HEK293 (cell line): ENCODE measurements at regions not wholly inside any gene's neighbourhood (a gene's known extent, or its start where the extent isn't known, plus 50 kb on each side); places are given as distances from the start of the nearest gene placed in this dataset.

Experiments
- CTCF ChIA-PET: fragments of 350-600 bp; formaldehyde crosslinking; extraction: SDS; loops from one replicate; lab custom pipeline; 2021; ENCODE audit warnings: antibody characterized with exemption; lab: Yijun Ruan, JAX
- POLR2A ChIA-PET: fragments of 300-600 bp; formaldehyde crosslinking; extraction: SDS; loops from one replicate; lab custom pipeline; 2020; ENCODE audit warnings: antibody characterized with exemption, inconsistent platforms; lab: Yijun Ruan, JAX
- H3K27ac ChIP-seq: fragments of 200-500 bp; sonication (Bioruptor generic); 2 replicates; pipeline ENCODE4 v1.5.1; 2014; ENCODE audit warnings: low read depth, low read length, control low read depth, inconsistent platforms; ENCODE audit errors: extremely low read depth
- H3K36me3 ChIP-seq, 2 experiments: fragments of 200-500 bp in 1 of 2; sonication (Bioruptor generic) in 1 of 2; 1 replicate in 1 of 2; 2 replicates in 1 of 2; pipeline ENCODE4 v1.5.1; 2014 to 2017; ENCODE audit warnings: inconsistent platforms in 2 of 2, low read length in 2 of 2; ENCODE audit not compliant: control insufficient read depth in 2 of 2, insufficient read depth in 1 of 2
- H3K4me1 ChIP-seq: fragments of 200-500 bp; sonication (Bioruptor generic); 2 replicates; pipeline ENCODE4 v1.5.1; 2014; ENCODE audit warnings: mild to moderate bottlenecking, low read length, inconsistent platforms; ENCODE audit not compliant: control insufficient read depth, insufficient read depth
- H3K4me3 ChIP-seq: 2 replicates; pipeline ENCODE4 v1.5.1; 2011; ENCODE audit warnings: low read depth, mild to moderate bottlenecking, control low read depth, low read length, moderate library complexity
- H3K9me3 ChIP-seq: fragments of 200-500 bp; sonication (Bioruptor generic); 2 replicates; pipeline ENCODE4 v1.5.1; 2014; ENCODE audit warnings: low read depth, low read length, inconsistent platforms; ENCODE audit not compliant: control insufficient read depth, insufficient read depth
- GLIS2 ChIP-seq: fragments of 450-650 bp; formaldehyde crosslinking; IDR thresholded peaks from 2 replicates; pipeline ENCODE4 v1.5.1; 2016; ENCODE audit warnings: missing biosample characterization, missing genetic modification characterization
- KLF10 ChIP-seq: fragments of 450-650 bp; IDR thresholded peaks from 2 replicates; pipeline ENCODE4 v1.5.1; 2018; ENCODE audit warnings: missing biosample characterization, mild to moderate bottlenecking, missing genetic modification characterization
- OVOL3 ChIP-seq: fragments of 450-650 bp; formaldehyde crosslinking; IDR thresholded peaks from 2 replicates; pipeline ENCODE4 v1.5.1; 2016; ENCODE audit warnings: missing biosample characterization, missing genetic modification characterization
- REPIN1 ChIP-seq: fragments of 450-650 bp; formaldehyde crosslinking; IDR thresholded peaks from 2 replicates; pipeline ENCODE4 v1.5.1; 2017; ENCODE audit warnings: missing biosample characterization, missing genetic modification characterization, low read depth
- ZBTB17 ChIP-seq: fragments of 450-650 bp; formaldehyde crosslinking; IDR thresholded peaks from 2 replicates; pipeline ENCODE4 v1.5.1; 2016; ENCODE audit warnings: missing biosample characterization, missing genetic modification characterization
- ZNF138 ChIP-seq: fragments of 450-650 bp; formaldehyde crosslinking; IDR thresholded peaks from 2 replicates; pipeline ENCODE4 v1.5.1; 2016; ENCODE audit warnings: missing biosample characterization, missing genetic modification characterization, borderline replicate concordance
- ZNF140 ChIP-seq: fragments of 450-650 bp; formaldehyde crosslinking; IDR thresholded peaks from 2 replicates; pipeline ENCODE4 v1.5.1; 2016; ENCODE audit warnings: missing biosample characterization, missing genetic modification characterization
- ZNF223 ChIP-seq: fragments of 450-650 bp; formaldehyde crosslinking; IDR thresholded peaks from 2 replicates; pipeline ENCODE4 v1.5.1; 2016; ENCODE audit warnings: missing biosample characterization, missing genetic modification characterization
- ZNF302 ChIP-seq: fragments of 450-650 bp; formaldehyde crosslinking; IDR thresholded peaks from 2 replicates; pipeline ENCODE4 v1.5.1; 2016; ENCODE audit warnings: missing biosample characterization, missing genetic modification characterization, low read depth
- ZNF548 ChIP-seq: fragments of 450-650 bp; formaldehyde crosslinking; IDR thresholded peaks from 2 replicates; pipeline ENCODE4 v1.5.1; 2016; ENCODE audit warnings: missing biosample characterization, missing genetic modification characterization
- ZNF560 ChIP-seq: fragments of 450-650 bp; formaldehyde crosslinking; IDR thresholded peaks from 2 replicates; pipeline ENCODE4 v1.5.1; 2017; ENCODE audit warnings: missing biosample characterization, missing genetic modification characterization, borderline replicate concordance
- ZNF624 ChIP-seq: fragments of 450-650 bp; formaldehyde crosslinking; IDR thresholded peaks from 2 replicates; pipeline ENCODE4 v1.5.1; 2017; ENCODE audit warnings: missing biosample characterization, missing genetic modification characterization
- ZNF701 ChIP-seq: fragments of 450-650 bp; formaldehyde crosslinking; IDR thresholded peaks from 2 replicates; pipeline ENCODE4 v1.5.1; 2016; ENCODE audit warnings: missing biosample characterization, missing genetic modification characterization
- TF ChIP-seq, protein P1 (sequence below): fragments of 450-650 bp; formaldehyde crosslinking; IDR thresholded peaks from 2 replicates; pipeline ENCODE4 v1.5.1; 2016; ENCODE audit warnings: missing biosample characterization, missing genetic modification characterization
- TF ChIP-seq, protein P2 (sequence below): fragments of 450-650 bp; formaldehyde crosslinking; IDR thresholded peaks from 2 replicates; pipeline ENCODE4 v1.5.1; 2016; ENCODE audit warnings: missing biosample characterization, missing genetic modification characterization
- TF ChIP-seq, protein P3 (sequence below): fragments of 450-650 bp; formaldehyde crosslinking; IDR thresholded peaks from 2 replicates; pipeline ENCODE4 v1.5.1; 2016; ENCODE audit warnings: missing biosample characterization, missing genetic modification characterization, low read depth
- TF ChIP-seq, protein P4 (sequence below): fragments of 450-650 bp; formaldehyde crosslinking; IDR thresholded peaks from 2 replicates; pipeline ENCODE4 v1.5.0; 2017; ENCODE audit warnings: missing biosample characterization, missing genetic modification characterization, borderline replicate concordance
- TF ChIP-seq, protein P5 (sequence below): fragments of 450-650 bp; formaldehyde crosslinking; IDR thresholded peaks from 2 replicates; pipeline ENCODE4 v1.5.1; 2016; ENCODE audit warnings: missing biosample characterization, missing genetic modification characterization
- TF ChIP-seq, protein P6 (sequence below): fragments of 450-650 bp; formaldehyde crosslinking; IDR thresholded peaks from 2 replicates; pipeline ENCODE4 v1.5.1; 2017; ENCODE audit warnings: missing biosample characterization, missing genetic modification characterization

DNA sequence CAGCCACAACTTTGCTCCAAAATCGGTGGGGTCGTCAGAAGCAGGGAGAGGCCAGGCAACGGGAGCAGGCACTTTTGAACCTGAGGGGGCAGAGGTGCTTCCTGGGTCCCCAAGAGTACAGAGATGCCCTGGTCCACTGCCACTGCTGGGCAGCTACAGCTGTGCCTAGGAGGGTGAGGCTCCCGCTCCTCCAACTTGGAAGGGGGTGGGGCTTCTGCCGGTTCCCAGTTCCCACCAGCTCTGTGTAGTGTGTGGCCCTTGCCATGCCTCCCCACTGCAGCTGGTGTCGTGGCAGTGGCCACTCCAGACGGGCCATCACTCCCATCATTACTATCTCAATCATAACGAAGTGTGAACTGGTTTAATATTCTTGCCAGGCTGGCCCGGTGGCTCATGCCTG lies 1496.3 kb downstream of the PCDH7 start (continued):
- TF ChIP-seq, protein P1, sequence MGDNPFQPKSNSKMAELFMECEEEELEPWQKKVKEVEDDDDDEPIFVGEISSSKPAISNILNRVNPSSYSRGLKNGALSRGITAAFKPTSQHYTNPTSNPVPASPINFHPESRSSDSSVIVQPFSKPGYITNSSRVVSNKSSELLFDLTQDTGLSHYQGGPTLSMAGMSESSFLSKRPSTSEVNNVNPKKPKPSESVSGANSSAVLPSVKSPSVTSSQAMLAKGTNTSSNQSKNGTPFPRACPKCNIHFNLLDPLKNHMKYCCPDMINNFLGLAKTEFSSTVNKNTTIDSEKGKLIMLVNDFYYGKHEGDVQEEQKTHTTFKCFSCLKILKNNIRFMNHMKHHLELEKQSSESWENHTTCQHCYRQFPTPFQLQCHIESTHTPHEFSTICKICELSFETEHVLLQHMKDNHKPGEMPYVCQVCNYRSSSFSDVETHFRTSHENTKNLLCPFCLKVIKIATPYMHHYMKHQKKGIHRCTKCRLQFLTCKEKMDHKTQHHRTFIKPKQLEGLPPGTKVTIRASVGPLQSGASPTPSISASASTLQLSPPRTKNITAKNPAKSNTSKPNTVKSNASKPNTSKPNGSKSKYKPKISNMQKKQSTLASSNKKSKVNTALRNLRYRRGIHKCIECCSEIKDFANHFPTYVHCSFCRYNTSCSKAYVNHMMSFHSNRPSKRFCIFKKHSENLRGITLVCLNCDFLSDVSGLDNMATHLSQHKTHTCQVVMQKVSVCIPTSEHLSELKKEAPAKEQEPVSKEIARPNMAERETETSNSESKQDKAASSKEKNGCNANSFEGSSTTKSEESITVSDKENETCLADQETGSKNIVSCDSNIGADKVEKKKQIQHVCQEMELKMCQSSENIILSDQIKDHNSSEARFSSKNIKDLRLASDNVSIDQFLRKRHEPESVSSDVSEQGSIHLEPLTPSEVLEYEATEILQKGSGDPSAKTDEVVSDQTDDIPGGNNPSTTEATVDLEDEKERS (tag by site-specific recombination), result no peak
- no peak for TF ChIP-seq OVOL3 (tag by site-specific recombination)
- TF ChIP-seq ZNF624 (tag by site-specific recombination), result no peak
- TF ChIP-seq ZNF138 (tag by site-specific recombination), result no peak
- TF ChIP-seq, all 188 proteins: peak for 0

DNA sequence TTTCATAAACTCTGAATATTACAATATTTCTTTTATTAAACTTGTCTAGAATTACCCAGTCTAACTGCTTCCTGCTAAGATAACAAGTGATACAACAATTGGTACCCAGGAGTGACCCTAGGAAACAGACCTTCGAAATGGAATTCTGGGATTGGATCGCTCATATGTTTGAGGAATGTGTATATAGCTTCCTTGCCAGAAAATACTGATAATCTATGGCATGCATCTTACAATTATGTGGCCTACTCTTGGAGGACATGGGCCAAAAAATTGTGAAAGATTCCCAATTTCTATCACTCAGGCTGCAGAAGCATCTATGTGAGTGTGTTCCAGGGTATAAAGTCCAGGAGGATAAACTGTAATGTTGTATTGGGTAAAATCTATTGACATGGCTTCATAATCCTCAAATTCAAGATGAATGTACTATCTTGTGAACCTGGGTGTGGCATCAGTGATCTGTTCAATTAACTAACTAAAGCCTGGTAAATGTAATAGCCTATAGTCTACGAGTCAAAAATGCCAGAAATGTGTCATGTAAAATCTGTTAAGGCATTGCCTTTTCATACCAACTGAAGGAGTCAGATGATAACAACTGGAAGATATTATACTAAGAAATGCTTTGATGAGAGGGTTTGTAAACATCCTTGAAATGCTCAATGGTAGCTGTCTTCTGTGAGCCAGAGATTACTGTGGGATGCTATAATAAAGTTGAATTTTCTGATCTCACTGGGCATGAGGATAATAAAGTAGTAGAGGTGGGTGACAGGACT lies 1499.3 kb downstream of the PCDH7 start:
- H3K4me3 ChIP-seq, result no peak overlapping the region
- TF ChIP-seq, protein P2, sequence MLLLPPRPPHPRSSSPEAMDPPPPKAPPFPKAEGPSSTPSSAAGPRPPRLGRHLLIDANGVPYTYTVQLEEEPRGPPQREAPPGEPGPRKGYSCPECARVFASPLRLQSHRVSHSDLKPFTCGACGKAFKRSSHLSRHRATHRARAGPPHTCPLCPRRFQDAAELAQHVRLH, result no peak
- no peak for TF ChIP-seq REPIN1 (tag by site-specific recombination)
- TF ChIP-seq, protein P3, sequence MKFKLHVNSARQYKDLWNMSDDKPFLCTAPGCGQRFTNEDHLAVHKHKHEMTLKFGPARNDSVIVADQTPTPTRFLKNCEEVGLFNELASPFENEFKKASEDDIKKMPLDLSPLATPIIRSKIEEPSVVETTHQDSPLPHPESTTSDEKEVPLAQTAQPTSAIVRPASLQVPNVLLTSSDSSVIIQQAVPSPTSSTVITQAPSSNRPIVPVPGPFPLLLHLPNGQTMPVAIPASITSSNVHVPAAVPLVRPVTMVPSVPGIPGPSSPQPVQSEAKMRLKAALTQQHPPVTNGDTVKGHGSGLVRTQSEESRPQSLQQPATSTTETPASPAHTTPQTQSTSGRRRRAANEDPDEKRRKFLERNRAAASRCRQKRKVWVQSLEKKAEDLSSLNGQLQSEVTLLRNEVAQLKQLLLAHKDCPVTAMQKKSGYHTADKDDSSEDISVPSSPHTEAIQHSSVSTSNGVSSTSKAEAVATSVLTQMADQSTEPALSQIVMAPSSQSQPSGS, result no peak
- TF ChIP-seq, protein P4, sequence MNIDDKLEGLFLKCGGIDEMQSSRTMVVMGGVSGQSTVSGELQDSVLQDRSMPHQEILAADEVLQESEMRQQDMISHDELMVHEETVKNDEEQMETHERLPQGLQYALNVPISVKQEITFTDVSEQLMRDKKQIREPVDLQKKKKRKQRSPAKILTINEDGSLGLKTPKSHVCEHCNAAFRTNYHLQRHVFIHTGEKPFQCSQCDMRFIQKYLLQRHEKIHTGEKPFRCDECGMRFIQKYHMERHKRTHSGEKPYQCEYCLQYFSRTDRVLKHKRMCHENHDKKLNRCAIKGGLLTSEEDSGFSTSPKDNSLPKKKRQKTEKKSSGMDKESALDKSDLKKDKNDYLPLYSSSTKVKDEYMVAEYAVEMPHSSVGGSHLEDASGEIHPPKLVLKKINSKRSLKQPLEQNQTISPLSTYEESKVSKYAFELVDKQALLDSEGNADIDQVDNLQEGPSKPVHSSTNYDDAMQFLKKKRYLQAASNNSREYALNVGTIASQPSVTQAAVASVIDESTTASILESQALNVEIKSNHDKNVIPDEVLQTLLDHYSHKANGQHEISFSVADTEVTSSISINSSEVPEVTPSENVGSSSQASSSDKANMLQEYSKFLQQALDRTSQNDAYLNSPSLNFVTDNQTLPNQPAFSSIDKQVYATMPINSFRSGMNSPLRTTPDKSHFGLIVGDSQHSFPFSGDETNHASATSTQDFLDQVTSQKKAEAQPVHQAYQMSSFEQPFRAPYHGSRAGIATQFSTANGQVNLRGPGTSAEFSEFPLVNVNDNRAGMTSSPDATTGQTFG, result no peak
- TF ChIP-seq ZBTB17 (tag by site-specific recombination), result no peak
- TF ChIP-seq ZNF223, result no peak
- TF ChIP-seq, all 188 proteins: peak for 0
- H3K36me3 ChIP-seq, result no peaks in the 10 kb centered on the region
- POLR2A ChIA-PET, result no interaction called here
- no peaks in the 10 kb centered on the region for H3K9me3 ChIP-seq
- no peaks in the 10 kb centered on the region for H3K4me1 ChIP-seq
- no peak overlapping the region for H3K27ac ChIP-seq
- CTCF ChIA-PET, result no interaction called here

DNA sequence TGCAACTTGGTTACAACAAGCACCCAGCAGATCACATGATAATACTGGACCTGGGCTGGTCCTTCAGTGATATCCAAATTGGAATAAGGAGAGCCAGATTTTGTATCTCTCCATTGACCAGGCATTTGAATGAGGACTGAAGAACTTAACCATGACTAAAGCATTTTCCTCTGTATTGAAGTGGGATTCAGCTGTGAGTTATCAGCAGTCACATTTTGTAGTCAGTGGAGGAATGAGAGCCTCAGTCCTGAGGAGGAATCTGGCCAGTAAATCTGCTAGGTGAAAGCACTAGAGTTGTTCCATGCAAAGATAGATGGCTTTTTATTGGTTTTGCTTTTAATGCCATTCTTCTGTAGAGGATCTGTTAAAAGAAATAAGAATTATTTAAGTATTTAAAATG lies 1506.0 kb downstream of the PCDH7 start:
- POLR2A ChIA-PET, result no interaction called here
- TF ChIP-seq, protein P1 (tag by site-specific recombination), result no peak
- TF ChIP-seq, protein P5, sequence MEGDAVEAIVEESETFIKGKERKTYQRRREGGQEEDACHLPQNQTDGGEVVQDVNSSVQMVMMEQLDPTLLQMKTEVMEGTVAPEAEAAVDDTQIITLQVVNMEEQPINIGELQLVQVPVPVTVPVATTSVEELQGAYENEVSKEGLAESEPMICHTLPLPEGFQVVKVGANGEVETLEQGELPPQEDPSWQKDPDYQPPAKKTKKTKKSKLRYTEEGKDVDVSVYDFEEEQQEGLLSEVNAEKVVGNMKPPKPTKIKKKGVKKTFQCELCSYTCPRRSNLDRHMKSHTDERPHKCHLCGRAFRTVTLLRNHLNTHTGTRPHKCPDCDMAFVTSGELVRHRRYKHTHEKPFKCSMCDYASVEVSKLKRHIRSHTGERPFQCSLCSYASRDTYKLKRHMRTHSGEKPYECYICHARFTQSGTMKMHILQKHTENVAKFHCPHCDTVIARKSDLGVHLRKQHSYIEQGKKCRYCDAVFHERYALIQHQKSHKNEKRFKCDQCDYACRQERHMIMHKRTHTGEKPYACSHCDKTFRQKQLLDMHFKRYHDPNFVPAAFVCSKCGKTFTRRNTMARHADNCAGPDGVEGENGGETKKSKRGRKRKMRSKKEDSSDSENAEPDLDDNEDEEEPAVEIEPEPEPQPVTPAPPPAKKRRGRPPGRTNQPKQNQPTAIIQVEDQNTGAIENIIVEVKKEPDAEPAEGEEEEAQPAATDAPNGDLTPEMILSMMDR, result no peak
- TF ChIP-seq ZNF140, result no peak
- no peak for TF ChIP-seq ZNF548 (tag by site-specific recombination)
- TF ChIP-seq ZNF302 (tag by site-specific recombination), result no peak
- TF ChIP-seq KLF10 (tag by site-specific recombination), result no peak
- no peak for TF ChIP-seq GLIS2 (tag by site-specific recombination)
- TF ChIP-seq, protein P6, sequence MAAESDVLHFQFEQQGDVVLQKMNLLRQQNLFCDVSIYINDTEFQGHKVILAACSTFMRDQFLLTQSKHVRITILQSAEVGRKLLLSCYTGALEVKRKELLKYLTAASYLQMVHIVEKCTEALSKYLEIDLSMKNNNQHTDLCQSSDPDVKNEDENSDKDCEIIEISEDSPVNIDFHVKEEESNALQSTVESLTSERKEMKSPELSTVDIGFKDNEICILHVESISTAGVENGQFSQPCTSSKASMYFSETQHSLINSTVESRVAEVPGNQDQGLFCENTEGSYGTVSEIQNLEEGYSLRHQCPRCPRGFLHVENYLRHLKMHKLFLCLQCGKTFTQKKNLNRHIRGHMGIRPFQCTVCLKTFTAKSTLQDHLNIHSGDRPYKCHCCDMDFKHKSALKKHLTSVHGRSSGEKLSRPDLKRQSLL (tag by site-specific recombination), result no peak
- no peak for TF ChIP-seq ZNF701 (tag by site-specific recombination)
- TF ChIP-seq ZNF560, result no peak

More for the DNA sequence above, 1506.0 kb downstream of the PCDH7 start:
- H3K9me3 ChIP-seq, result no peaks in the 10 kb centered on the region
- no peak overlapping the region for H3K27ac ChIP-seq
- H3K4me3 ChIP-seq, result no peak overlapping the region
- no peaks in the 10 kb centered on the region for H3K4me1 ChIP-seq
- no peaks in the 10 kb centered on the region for H3K36me3 ChIP-seq
- CTCF ChIA-PET, result no interaction called here
